Neural progenitor cell (in vitro differentiated cells): ENCODE measurements at regions not wholly inside any gene's neighbourhood (a gene's known extent, or its start where the extent isn't known, plus 50 kb on each side); places are given as distances from the start of the nearest gene placed in this dataset.

Experiments
- DNase-seq: peaks from one replicate; pipeline ENCODE4 v3.0.0-alpha.2; 2016; ENCODE audit warnings: low spot score
- H2AFZ ChIP-seq: fragments of 200-600 bp; sonication (generic); replicated peaks from 2 replicates; pipeline ENCODE4 v1.6.1; 2016; ENCODE audit warnings: antibody characterized with exemption
- H3F3A ChIP-seq: fragments of 200-600 bp; sonication (generic); 2 replicates; pipeline ENCODE4 v1.6.1; 2016; ENCODE audit warnings: antibody characterized with exemption, low read depth
- H3K27ac ChIP-seq: fragments of 200-600 bp; sonication (generic); 2 replicates; pipeline ENCODE4 v1.5.1; 2016; ENCODE audit warnings: mild to moderate bottlenecking
- H3K27me3 ChIP-seq: fragments of 200-600 bp; sonication (generic); 2 replicates; pipeline ENCODE4 v1.6.1; 2016; ENCODE audit warnings: mild to moderate bottlenecking, moderate library complexity
- H3K36me3 ChIP-seq: fragments of 200-600 bp; sonication (generic); 2 replicates; pipeline ENCODE4 v1.5.1; 2016
- H3K4me1 ChIP-seq: fragments of 200-600 bp; sonication (generic); 2 replicates; pipeline ENCODE4 v1.6.1; 2016; ENCODE audit warnings: mixed run types
- H3K4me2 ChIP-seq: fragments of 200-600 bp; sonication (generic); 2 replicates; pipeline ENCODE4 v1.6.1; 2016
- H3K4me3 ChIP-seq: fragments of 200-600 bp; sonication (generic); 2 replicates; pipeline ENCODE4 v1.5.1; 2016
- H3K79me2 ChIP-seq: fragments of 200-600 bp; sonication (generic); 2 replicates; pipeline ENCODE4 v1.6.1; 2016; ENCODE audit warnings: low read depth
- H3K9ac ChIP-seq: fragments of 200-600 bp; sonication (generic); 2 replicates; pipeline ENCODE4 v1.6.1; 2016
- H3K9me3 ChIP-seq: fragments of 200-600 bp; sonication (generic); 2 replicates; pipeline ENCODE4 v1.5.1; 2016; ENCODE audit warnings: low read depth
- H4K20me1 ChIP-seq: fragments of 200-600 bp; sonication (generic); 2 replicates; pipeline ENCODE4 v1.6.1; 2016; ENCODE audit warnings: low read depth
- H3K27ac Mint-ChIP-seq: 3 replicates; pipeline ENCODE4 v1.8.0; 2021; ENCODE audit warnings: mixed read lengths
- H3K27me3 Mint-ChIP-seq: 2 replicates; pipeline ENCODE4 v1.8.0; 2022; ENCODE audit warnings: low read depth, mild to moderate bottlenecking, inconsistent platforms, moderate library complexity, mixed read lengths; ENCODE audit not compliant: insufficient read depth
- H3K36me3 Mint-ChIP-seq: 3 replicates; pipeline ENCODE4 v1.8.0; 2021; ENCODE audit warnings: mixed read lengths
- H3K4me1 Mint-ChIP-seq: 3 replicates; pipeline ENCODE4 v1.8.0; 2021; ENCODE audit warnings: mixed read lengths
- H3K4me3 Mint-ChIP-seq: 3 replicates; pipeline ENCODE4 v1.8.0; 2021; ENCODE audit warnings: mild to moderate bottlenecking, moderate library complexity, mixed read lengths
- H3K9me3 Mint-ChIP-seq: 3 replicates; pipeline ENCODE4 v1.8.0; 2020; ENCODE audit warnings: mixed read lengths
- EZH2 ChIP-seq: fragments of 200-600 bp; sonication (generic); IDR thresholded peaks from 2 replicates; pipeline ENCODE4 v1.6.1; 2017; ENCODE audit warnings: antibody characterized with exemption, mild to moderate bottlenecking, moderate library complexity
- EZH2phosphoT487 ChIP-seq: fragments of 200-600 bp; sonication (generic); IDR thresholded peaks from 2 replicates; pipeline ENCODE4 v1.6.1; 2017; ENCODE audit warnings: antibody characterized with exemption
- TF ChIP-seq, protein P1 (sequence below): fragments of 200-600 bp; sonication (generic); IDR thresholded peaks from 2 replicates; pipeline ENCODE4 v1.5.1; 2017; ENCODE audit warnings: antibody characterized with exemption, mild to moderate bottlenecking

- Histone ChIP-seq H3F3A (no peaks in the 10 kb centered on the region), H2AFZ (no peak overlapping the region), H3K4me2 (no peak overlapping the region), H3K79me2 (no peaks in the 10 kb centered on the region), H3K36me3 (no peaks in the 10 kb centered on the region), H3K27ac (no peak overlapping the region), H4K20me1 (no peaks in the 10 kb centered on the region), H3K4me3 (no peak overlapping the region), H3K4me1 (peaks cover 9% of the 10 kb centered on the region), H3K9me3 (no peaks in the 10 kb centered on the region), H3K27me3 (no peaks in the 10 kb centered on the region), H3K9ac (no peak overlapping the region)
- Mint-ChIP-seq H3K36me3 (no peaks in the 10 kb centered on the region), H3K27ac (no peak overlapping the region), H3K4me1 (peaks cover under 1% of the 10 kb centered on the region), H3K27me3 (peaks cover 2% of the 10 kb centered on the region), H3K9me3 (no peaks in the 10 kb centered on the region), H3K4me3 (no peak overlapping the region)
- TF ChIP-seq EZH2 (no peak), EZH2phosphoT487 (no peak)
- TF ChIP-seq, protein P1, sequence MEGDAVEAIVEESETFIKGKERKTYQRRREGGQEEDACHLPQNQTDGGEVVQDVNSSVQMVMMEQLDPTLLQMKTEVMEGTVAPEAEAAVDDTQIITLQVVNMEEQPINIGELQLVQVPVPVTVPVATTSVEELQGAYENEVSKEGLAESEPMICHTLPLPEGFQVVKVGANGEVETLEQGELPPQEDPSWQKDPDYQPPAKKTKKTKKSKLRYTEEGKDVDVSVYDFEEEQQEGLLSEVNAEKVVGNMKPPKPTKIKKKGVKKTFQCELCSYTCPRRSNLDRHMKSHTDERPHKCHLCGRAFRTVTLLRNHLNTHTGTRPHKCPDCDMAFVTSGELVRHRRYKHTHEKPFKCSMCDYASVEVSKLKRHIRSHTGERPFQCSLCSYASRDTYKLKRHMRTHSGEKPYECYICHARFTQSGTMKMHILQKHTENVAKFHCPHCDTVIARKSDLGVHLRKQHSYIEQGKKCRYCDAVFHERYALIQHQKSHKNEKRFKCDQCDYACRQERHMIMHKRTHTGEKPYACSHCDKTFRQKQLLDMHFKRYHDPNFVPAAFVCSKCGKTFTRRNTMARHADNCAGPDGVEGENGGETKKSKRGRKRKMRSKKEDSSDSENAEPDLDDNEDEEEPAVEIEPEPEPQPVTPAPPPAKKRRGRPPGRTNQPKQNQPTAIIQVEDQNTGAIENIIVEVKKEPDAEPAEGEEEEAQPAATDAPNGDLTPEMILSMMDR, result no peak
- DNase-seq, result no peak
Measured at GRCh38 chr5:101686536-101687157, 609.4 kb downstream of the SLCO4C1 start.

GRCh38 chr5:101679816-101680215 is 616.3 kb downstream of the SLCO4C1 start:
- Histone ChIP-seq H3K9me3 (no peaks in the 10 kb centered on the region), H3K4me2 (no peak overlapping the region), H3K79me2 (no peaks in the 10 kb centered on the region), H2AFZ (no peak overlapping the region), H4K20me1 (no peaks in the 10 kb centered on the region), H3K4me3 (no peak overlapping the region), H3K9ac (no peak overlapping the region), H3K36me3 (no peaks in the 10 kb centered on the region), H3K27ac (no peak overlapping the region), H3K4me1 (peaks cover 7% of the 10 kb centered on the region), H3K27me3 (no peaks in the 10 kb centered on the region), H3F3A (no peaks in the 10 kb centered on the region)
- no peaks in the 10 kb centered on the region for H3K9me3 Mint-ChIP-seq
- TF ChIP-seq EZH2phosphoT487, result no peak
- TF ChIP-seq, protein P1, result no peak
- TF ChIP-seq EZH2, result no peak
- H3K27me3 Mint-ChIP-seq, result peaks cover 4% of the 10 kb centered on the region
- no peak overlapping the region for H3K27ac Mint-ChIP-seq
- no peak for DNase-seq
- peaks cover 10% of the 10 kb centered on the region for H3K4me1 Mint-ChIP-seq
- no peak overlapping the region for H3K4me3 Mint-ChIP-seq
- H3K36me3 Mint-ChIP-seq, result no peaks in the 10 kb centered on the region

- no peak overlapping the region for H3K27ac Mint-ChIP-seq
- H3K9ac ChIP-seq, result no peak overlapping the region
- peak overlapping the region; percentile 49 for H3K4me2 ChIP-seq
Measured at GRCh38 chr5:101678481-101679193, 617.4 kb downstream of the SLCO4C1 start.

More at GRCh38 chr5:101678481-101679193, 617.4 kb downstream of the SLCO4C1 start:
- Histone ChIP-seq H3K4me1 (peaks cover 7% of the 10 kb centered on the region), H2AFZ (peak overlapping the region; percentile 81), H3K79me2 (no peaks in the 10 kb centered on the region), H3K36me3 (no peaks in the 10 kb centered on the region), H3K9me3 (no peaks in the 10 kb centered on the region), H3K27ac (no peak overlapping the region), H3F3A (no peaks in the 10 kb centered on the region), H3K27me3 (no peaks in the 10 kb centered on the region), H4K20me1 (no peaks in the 10 kb centered on the region), H3K4me3 (peak overlapping the region; percentile 16)
- Mint-ChIP-seq H3K9me3 (no peaks in the 10 kb centered on the region), H3K4me3 (no peak overlapping the region), H3K36me3 (no peaks in the 10 kb centered on the region), H3K27me3 (peaks cover 4% of the 10 kb centered on the region), H3K4me1 (peaks cover 10% of the 10 kb centered on the region)
- peak; percentile 81 for DNase-seq
- TF ChIP-seq EZH2 (no peak), EZH2phosphoT487 (no peak)
- TF ChIP-seq, protein P1, result peak; percentile 93
